GM19324 (cell line): ENCODE measurements at regions not wholly inside any gene's neighbourhood (a gene's known extent, or its start where the extent isn't known, plus 50 kb on each side); places are given as distances from the start of the nearest gene placed in this dataset.

Experiments used
- ATAC-seq: cut with Tn5 transposase; IDR thresholded peaks from one replicate; pipeline ENCODE4 v1.9.1; 2021; ENCODE audit warnings: mild to moderate bottlenecking, moderate library complexity; ENCODE audit not compliant: unreplicated experiment, low FRiP score

DNA sequence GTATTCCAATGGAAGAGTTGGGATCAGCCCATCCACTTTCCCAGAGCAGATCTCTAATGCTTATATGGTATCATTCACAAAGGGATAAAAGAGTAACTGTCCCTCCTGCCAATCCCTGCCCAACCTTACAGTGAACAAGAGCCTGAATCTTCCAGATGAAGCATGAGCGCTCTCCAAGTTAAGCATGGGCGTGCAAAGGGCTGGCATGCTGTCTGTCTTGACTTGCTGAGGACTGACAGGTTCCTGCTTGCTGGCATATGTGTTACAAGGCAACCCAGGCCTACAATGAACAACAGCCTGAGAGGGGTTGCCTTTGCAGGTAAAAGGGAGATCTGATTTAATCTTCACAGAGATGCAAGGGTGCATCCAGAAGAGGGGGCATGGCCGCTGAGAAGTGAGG lies 155.6 kb upstream of the SOD1 start:
- no peak for ATAC-seq

DNA sequence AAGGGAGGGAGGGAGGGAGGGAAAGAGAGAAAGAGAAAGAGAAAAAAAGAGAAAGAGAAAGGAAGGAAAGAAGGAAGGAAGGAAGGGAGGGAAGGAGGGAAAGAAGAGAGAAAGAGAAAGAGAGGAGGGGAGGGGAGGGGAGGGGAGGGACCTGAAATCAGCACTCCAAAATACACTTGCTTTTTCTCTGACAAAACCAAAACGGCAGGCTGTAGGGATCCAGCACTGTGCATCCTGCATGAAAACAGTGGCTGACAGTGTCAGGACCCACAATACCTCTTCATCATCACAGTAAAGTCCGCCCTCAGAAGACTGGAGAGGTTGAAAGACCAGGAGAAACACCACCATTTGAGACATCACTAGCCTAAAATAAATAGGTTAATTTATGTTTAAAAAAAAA lies 156.0 kb upstream of the SOD1 start:
- ATAC-seq = no peak

DNA sequence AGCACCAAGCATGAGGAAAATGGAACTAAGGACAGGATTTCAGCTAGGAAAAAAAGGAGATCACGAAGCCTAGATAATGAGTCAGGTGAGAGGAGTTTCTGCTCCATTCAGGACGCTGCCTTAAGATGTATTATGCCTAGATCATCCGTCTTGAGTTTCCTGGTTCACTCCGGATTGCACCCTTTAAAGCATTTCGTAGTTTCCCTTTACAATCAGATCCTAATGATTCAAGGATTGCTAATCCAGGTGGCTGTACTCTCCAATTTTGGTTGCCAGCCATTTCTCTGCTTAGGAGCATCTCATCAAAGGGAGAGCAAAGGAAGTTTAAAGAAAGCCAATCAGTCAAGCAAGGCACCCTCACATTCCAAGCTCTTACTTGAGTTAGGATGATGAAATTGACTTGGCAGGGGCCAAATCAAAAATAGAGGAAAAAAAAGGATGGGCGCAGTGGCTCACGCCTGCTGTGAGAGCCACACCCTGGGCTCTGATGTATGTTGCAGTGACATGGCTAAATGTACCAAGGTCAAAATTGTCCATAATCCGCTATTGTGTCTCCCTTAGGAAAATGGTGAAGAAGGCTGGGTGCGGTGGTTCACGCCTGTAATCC lies 156.9 kb upstream of the SOD1 start:
- ATAC-seq = no peak

DNA sequence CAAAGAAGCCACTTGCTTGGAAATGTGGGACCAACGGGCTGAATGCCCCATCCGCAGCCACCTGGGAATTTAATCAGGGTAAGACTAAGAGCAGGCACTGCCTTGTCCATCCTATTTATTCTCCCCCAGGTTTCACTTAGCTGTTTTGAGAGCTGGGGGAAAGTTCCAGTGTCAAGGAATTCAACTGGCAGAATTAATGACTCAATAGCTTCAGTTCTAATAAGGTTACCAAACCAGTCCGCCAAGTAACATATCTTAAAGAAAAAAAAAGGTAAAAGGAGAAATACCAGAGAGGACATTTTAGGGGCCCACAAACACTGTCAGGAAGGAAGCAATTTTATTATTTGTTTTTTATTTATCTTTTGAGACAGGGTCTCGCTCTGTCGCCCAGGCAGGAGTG lies 157.6 kb upstream of the SOD1 start:
- no peak for ATAC-seq

DNA sequence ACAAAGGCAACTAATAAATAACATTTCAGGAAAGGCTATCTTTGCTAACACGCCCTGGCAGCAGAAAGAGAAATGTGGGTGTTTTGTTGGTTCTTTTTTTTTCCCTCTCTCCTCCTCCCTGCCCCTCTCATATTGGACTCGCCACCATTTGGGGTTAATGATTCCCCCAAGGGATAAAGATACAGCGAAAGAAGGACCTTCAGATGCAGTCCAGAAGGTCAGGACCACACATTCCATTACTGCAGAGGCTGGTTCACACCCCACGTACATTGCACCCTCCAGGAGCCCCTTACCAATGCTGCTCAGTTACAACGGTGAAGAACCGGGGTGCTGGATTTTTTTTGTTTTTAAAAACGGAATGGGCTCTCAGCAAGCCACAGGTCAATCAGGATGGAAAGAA lies 156.9 kb upstream of the TIAM1 start:
- ATAC-seq = no peak

DNA sequence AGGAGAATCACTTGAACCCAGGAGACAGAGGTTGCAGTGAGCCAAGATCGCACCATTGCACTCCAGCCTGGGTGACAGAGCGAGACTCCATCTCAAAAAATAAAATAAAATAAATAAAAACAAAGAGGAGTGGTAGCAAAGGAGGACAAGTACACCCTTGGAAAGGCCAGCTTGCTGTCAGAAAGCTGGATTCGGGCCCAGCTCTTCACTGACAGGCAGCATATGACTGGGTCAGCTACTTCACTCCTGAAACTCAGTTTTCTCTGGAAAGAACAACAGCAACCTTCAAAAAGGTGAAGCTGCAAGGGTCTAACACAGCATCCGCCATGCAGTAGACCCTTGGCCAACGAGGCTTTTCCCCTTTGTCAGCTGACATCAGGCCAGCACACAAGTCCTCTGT lies 156.0 kb upstream of the TIAM1 start:
- ATAC-seq = no peak

DNA sequence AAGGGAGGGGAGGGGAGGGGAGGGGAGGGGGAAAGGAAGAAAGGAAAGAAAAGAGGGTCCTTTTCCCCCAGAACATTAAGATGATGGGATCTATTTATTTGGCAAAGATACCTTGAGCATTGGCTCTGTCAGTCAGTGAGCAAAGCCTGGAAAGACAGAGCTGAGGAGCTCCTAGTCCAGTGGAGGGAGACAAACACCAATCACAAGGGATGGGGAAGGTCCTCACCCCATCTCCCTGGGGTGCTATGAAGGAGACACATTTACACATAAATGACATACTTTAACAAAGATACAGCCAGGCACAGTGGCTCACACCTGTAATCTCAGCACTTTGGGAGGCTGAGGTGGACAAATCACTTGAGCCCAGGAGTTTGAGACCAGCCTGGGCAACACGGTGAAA lies 154.9 kb upstream of the TIAM1 start:
- no peak for ATAC-seq

DNA sequence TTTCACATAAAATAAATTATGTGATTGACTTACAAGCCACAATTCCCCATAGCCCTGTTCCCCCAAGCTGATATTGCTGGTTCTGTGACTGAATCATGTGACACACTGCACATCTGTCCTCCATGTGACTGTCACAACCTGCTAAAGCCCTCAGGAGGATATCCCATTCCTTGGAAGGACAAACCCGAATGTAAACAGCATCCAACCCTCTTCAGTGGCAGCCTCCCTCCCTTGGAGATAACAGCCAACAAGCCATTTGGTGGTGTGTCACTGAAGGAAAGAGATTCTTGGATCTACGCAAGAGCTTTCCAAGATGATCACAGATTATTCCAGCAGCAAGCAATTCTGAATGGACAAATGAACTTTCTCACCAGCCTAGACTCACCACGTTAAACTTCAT lies 153.9 kb upstream of the TIAM1 start:
- ATAC-seq = no peak

DNA sequence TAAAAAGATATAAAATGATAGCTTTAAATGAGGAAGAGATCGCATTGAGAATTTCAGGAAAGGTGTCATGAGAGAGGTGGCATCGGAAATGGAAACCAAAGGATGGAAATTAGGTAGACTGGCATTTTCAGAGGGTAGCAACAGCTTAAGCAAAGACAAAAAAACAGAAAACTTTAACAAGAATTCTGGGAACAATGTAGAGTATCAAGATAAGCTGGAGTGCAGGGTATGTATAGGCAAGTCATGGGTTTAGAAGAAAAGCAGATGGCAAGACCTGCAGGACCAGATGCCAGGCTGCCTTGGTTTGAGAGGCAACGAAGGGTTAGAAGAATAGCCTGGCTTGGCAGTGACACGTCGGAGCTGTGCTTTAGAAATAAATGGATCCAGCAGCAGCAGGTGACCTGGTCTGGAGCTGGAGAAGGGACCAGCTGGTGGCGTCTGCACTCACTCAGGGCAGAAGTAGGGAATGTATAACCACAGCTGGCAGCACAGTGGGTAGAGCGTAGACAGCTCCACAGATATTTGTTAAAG lies 149.4 kb upstream of the TIAM1 start:
- no peak for ATAC-seq

DNA sequence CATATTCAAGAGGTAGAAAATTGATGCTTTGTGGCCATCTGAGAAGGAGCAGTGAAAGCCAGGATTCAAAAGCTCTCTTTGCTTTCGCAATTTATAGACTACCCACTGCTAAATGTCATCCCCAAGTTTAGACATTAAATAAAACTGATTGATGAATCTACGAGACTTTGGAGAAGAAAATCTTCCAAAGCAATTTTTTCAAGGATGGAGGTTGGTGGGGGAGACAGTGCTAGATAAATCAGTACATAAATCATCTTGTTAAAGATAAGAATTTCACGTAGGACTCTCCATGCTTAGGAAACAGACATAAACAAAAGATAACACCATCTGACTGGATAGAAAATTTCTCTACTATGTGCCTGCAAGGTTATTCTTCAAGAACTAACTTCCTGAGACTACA lies 147.6 kb upstream of the TIAM1 start:
- no peak for ATAC-seq

DNA sequence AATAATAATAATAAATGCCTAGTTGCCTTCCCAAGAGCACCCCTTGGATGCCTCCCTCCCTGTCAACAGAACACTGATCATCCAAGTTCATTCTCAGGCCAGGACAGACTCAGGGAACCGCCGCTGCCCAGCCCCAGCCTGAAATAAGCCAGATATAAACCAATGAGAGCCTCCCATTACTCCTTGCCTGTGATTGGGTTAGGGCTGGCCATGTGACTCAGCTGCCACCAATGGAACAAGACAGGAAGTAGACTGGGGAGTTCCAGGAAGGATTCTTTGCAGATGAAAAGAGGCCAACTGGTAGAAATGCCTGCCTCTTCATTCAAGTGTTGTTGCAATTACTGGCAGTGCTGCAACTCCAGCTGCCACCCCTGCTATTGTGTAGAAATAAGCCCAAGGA lies 146.4 kb upstream of the TIAM1 start:
- ATAC-seq = no peak

DNA sequence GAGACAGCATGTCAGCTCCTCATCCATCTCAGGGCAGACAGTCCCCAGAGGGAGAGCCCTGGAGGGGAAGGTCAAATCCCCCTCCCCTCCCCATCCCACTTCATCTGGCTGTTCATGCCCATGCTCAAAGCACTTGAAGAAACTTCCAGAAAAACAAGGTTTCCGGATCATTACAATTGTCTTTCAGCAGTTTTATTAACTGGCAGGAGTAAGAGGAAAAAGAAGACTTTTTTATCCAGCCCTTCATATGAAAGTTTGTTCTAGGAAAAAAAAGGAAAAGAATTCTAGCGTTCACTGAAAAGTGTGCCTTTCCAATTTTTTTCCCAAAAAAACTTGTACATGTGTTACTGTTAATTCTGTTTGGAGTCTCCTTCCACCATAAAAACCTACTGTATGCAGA lies 145.7 kb upstream of the TIAM1 start:
- no peak for ATAC-seq

DNA sequence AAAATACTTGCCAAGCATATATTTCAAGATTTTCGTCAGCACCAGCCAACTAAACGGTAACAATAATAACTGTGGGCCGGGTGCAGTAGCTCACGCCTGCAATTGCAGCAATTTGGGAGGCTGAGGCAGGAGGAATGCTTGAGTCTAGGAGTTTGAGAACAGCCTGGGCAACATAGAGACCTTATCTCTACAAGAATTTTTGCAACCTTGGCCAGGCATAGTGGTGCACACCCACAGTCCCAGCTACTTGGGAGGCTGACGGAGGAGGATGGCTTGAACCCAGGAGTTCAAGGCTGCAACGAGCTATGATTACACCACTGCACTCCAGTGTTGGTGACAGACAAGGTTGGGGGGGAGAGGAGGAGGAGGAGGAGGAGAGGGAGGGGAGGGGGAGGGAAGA lies 145.0 kb upstream of the TIAM1 start:
- no peak for ATAC-seq

DNA sequence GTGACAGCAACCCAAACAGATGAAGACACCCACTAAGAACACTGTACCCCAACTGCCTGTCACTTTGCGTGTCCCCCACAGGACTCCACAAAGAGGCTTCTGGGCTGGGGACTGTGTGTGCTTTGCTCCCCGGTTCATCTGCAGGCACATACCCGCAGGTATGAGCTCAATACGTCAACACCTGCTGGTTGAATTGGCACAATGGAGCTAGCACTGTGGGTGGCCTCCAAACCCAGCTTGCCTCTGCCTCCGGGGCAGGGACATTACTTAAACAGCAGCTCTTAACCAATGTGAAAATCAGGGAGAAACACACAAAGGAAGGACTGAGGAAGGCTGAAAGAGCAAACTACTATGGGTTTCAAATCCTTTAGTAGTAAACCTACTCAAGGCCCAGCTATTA lies 140.2 kb upstream of the TIAM1 start:
- no peak for ATAC-seq

DNA sequence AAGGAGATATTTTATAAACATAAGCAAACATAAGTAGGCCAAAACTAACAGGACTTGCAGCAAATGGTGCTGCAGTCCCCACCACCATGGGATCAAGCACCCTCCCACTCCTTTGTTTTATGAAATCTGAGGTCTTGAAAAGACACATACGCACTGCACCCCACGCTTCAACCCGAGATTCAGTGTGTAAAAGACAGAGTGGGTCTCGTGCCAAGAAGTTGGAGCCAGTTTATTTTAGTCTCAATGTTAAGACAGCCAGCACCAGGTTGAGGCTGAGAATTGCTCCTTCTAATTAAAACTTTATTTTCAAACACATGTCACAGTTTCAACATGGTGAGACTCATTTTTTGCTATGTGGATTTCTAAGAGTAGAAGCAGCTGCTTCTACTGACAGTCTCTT lies 139.1 kb upstream of the TIAM1 start:
- ATAC-seq = no peak

DNA sequence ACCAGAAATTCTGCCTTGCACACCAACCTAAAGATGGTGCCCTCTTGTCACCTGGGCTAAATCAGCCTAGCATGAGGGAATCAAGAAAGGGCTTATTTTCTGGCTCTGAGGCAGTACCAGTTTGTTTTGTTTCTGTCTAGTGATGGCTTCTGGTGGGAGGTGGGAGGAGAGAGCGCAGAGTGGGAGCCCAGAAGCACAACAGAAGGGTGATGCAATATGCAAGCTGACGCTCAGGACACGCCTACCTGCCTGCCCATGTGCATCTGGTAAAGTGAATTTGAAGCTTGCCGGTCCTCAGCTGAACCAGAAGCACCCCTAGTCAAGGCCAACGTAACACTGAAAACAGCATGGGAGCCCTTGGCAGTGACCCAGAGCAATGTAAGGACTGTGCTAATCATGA lies 138.4 kb upstream of the TIAM1 start:
- no peak for ATAC-seq

DNA sequence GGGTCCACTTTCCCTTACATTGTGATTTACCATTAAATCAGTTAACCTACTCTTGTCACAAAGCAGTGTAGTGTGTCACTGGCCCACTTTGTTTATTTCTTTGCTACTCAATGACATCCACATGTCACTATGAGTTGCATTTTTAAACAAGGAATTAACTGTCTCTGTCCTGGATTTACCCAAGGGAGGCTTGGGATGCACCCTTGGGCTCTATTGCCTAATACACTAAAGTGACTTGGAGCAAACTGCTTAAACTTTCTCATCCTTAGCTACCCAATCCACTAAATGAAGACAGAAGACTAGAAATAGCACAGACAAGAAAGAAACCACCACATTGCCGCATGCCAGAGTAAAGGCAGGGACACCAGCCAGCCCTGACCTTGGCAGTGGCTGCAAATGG lies 136.2 kb upstream of the TIAM1 start:
- no peak for ATAC-seq

DNA sequence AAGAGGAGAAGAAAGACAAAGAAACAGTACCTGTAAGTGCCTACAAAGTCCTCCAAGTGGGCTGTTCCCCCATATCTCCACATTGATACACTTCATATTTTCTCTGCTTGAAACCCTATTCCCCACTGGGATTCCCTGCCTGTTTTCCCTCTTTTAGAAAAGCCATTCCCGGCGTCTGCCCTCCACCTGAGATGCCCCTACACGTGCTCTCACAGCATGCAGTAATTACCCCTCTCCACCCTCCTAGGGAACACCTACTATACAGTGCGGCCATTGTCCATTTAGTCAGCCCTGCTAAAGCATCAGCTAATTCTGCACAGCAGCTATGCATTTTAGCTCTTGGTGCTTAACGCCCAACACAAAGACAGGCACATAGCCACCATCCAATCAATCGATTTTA lies 135.7 kb upstream of the TIAM1 start:
- ATAC-seq = no peak

DNA sequence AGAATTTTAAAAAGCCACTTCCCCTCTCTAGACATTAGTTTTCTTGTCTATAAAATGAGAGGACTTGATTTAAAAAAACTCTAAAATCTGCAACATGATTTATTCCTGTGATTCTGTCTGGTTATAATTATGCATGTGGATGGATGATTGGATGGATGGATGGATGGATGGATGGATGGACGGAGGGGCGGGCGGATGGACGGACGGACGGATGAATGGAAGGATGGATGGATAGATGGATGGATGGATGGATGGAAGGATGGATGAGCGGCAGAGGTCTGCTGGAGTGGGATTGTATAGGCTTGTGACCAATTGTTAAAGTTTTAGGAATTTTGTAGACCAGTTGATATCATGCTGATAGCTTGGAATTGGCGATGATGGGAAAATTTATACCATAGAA lies 135.2 kb upstream of the TIAM1 start:
- no peak for ATAC-seq

DNA sequence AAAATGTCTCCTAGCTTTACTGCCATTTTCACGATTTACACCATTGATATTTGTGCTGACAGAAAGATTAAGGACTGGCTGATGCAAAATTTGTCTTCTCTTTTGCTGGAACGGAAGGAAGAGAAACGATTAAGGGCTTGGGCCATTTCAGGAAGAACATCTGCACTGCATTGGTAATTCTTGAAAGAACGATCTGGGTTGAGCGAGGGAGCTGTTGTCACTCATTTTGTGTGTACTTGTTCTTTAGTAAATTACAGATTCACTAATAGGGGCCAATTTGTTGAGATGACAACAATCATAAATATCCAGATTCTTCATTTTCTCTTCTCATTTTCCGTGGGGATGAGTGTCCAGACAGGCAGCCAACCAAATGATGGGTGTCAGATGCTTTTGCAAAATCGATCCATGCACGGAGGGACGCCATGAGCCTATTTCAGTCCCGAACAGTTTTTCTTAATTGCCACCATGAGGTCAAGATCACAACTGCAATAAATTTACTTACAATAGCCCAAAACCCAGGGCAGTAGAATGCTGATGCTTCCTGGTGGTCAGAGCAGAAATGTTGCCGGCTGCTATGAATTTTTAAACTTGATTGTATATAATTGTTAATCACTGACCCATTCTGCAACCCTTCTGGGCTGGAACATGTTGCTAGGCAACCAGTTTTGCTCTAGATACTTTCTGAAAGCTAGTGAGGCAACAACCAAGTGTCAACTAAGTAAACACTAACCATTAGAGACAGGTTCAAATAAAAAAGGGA lies 132.4 kb upstream of the TIAM1 start:
- ATAC-seq = no peak

DNA sequence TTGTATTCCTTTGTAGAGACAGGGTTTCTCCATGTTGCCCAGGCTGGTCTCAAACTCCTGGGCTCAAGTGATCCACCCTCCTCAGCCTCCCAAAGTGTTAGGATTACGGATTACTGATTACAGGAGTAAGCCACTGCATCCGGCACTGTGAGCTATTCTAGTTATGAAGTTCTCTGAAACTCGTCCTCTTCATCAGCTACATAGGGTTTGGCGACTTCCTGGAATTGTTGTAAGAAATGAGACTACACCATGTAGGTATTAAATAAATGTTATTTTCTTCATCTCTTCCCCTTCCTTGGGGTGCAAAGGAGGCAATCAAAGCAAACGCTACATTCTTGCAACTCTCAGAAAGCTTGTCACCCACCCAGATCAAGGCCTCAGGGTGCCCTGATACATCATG lies 131.2 kb upstream of the TIAM1 start:
- ATAC-seq = no peak

DNA sequence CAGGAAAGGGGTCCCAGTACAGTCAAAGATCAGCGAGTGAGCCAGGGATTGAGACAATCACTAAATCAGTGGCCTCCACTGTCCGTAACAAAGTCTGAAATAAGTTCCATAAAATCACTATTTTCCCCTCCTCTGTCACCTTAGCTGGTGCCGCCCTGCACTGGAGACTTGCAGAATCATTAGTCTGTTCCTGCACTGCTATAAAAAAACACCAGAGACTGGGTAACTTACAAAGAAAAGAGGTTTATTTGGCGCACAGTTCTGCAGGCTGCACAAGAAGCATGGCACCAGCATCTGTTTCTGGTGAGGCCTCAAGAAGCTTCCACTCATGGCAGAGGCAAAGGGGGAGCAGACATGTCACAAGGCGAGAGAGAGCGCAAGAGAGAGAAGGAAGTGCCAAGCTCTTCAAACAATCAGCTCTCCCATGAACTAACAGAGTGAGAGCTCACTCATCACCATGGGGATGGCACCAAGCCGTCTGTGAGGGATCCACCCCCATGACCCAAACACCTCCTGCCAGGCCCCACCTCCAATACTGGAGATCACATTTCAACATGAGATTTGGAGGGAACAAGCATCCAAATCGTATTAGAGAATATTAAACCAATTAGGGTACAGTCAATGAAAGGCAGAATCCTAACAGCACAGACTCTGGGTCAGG lies 129.8 kb upstream of the TIAM1 start:
- no peak for ATAC-seq
